NCI-H82 (cell line): ENCODE measurements at regions not wholly inside any gene's neighbourhood (a gene's known extent, or its start where the extent isn't known, plus 50 kb on each side); places are given as distances from the start of the nearest gene placed in this dataset.
"Not testable (repeated sequence)": the region's sequence is repeated elsewhere in the genome, so short reads cannot be mapped to it uniquely, and the experiment has no call there.

ENCODE experiments used
- DNase-seq: peaks from one replicate; lab custom pipeline; 2025; lab: John Stamatoyannopoulos, UW

GRCh38 chr16:63512910-63513309 is 1476.7 kb upstream of the CDH8 start:
- no peak for DNase-seq

- DNase-seq = no peak
Measured at GRCh38 chr16:63497408-63497807, 1461.2 kb upstream of the CDH8 start.

- DNase-seq = no peak
Measured at GRCh38 chr16:63496282-63496681, 1460.0 kb upstream of the CDH8 start.

GRCh38 chr16:63488955-63489354 is 1452.7 kb upstream of the CDH8 start:
- no peak for DNase-seq

- no peak for DNase-seq
Measured at GRCh38 chr16:63481060-63481459, 1444.8 kb upstream of the CDH8 start.

- no peak for DNase-seq
Measured at GRCh38 chr16:63473725-63474124, 1437.5 kb upstream of the CDH8 start.

GRCh38 chr16:63467513-63467912 is 1431.3 kb upstream of the CDH8 start:
- no peak for DNase-seq

GRCh38 chr16:63462316-63462715 is 1426.1 kb upstream of the CDH8 start:
- no peak for DNase-seq

- peak; percentile 64 for DNase-seq
Measured at GRCh38 chr16:63461248-63461841, 1425.1 kb upstream of the CDH8 start.

GRCh38 chr16:63458846-63459245 is 1422.6 kb upstream of the CDH8 start:
- no peak for DNase-seq

GRCh38 chr16:63457869-63458268 is 1421.6 kb upstream of the CDH8 start:
- DNase-seq = no peak

- no peak for DNase-seq
Measured at GRCh38 chr16:63453261-63453660, 1417.0 kb upstream of the CDH8 start.

GRCh38 chr16:63447121-63447520 is 1410.9 kb upstream of the CDH8 start:
- peak; percentile 23 for DNase-seq

- no peak for DNase-seq
Measured at GRCh38 chr16:63442246-63442645, 1406.0 kb upstream of the CDH8 start.

- no peak for DNase-seq
Measured at GRCh38 chr16:63426275-63426870, 1390.1 kb upstream of the CDH8 start.

GRCh38 chr16:63422715-63423114 is 1386.5 kb upstream of the CDH8 start:
- peak; percentile 54 for DNase-seq

GRCh38 chr16:63416712-63417111 is 1380.5 kb upstream of the CDH8 start:
- DNase-seq = no peak

GRCh38 chr16:63415014-63415413 is 1378.8 kb upstream of the CDH8 start:
- peak; percentile 36 for DNase-seq

- no peak for DNase-seq
Measured at GRCh38 chr16:63410594-63410993, 1374.4 kb upstream of the CDH8 start.

GRCh38 chr16:63403792-63404191 is 1367.6 kb upstream of the CDH8 start:
- no peak for DNase-seq

- DNase-seq = not testable (repeated sequence)
Measured at GRCh38 chr16:63388277-63388676, 1352.0 kb upstream of the CDH8 start.

GRCh38 chr16:63385714-63386432 is 1349.6 kb upstream of the CDH8 start:
- DNase-seq = peak; percentile 4

- DNase-seq = no peak
Measured at GRCh38 chr16:63373744-63374143, 1337.5 kb upstream of the CDH8 start.
